ENCODE measurements at regions not wholly inside any gene's neighbourhood (a gene's known extent, or its start where the extent isn't known, plus 50 kb on each side); places are given as distances from the start of the nearest gene placed in this dataset.

DNA sequence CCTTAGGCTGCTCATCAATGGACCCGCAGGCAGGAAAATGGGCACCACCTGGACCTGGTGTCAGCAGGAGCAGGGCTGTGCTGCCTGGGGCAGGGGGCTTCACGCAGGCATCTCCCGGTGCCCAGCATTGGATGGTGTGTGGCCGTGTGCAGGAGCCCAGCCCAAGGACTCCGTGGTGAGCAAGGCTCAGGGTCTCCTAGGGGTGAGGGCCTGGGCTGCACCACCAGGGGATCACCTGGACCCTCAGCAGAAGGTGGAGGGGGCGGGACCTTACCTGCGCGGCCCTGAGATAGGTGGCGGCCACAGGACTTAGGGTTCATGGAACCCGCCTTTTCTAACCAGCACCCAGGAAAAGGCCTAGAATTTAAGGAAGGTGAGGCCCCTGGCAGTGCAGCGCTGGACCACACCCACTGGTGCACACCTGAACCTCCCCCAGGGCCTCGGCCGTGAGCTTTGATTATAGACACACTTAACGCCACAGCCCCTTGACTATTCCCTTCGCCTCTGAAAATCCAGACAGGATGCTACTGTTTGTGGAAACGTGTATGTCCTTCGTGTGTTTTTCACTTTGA lies 89.0 kb downstream of the TMEM18 start:
- TF ChIP-seq POLR2AphosphoS5 (IDR thresholded peaks at IDR 0.05; ENCODE audit: low read depth, low read length) (no peak), FOXP2 (optimal IDR thresholded peaks at IDR 0.05; ENCODE audit: borderline replicate concordance, extremely low read depth, extremely low read length, insufficient read depth) (no peak), SIN3A (IDR thresholded peaks at IDR 0.05; ENCODE audit: borderline replicate concordance, insufficient read depth, low read length) (no peak), TAF1 (IDR thresholded peaks at IDR 0.05; ENCODE audit: borderline replicate concordance, insufficient read depth, low read length) (no peak)
- TF ChIP-seq, protein P1, sequence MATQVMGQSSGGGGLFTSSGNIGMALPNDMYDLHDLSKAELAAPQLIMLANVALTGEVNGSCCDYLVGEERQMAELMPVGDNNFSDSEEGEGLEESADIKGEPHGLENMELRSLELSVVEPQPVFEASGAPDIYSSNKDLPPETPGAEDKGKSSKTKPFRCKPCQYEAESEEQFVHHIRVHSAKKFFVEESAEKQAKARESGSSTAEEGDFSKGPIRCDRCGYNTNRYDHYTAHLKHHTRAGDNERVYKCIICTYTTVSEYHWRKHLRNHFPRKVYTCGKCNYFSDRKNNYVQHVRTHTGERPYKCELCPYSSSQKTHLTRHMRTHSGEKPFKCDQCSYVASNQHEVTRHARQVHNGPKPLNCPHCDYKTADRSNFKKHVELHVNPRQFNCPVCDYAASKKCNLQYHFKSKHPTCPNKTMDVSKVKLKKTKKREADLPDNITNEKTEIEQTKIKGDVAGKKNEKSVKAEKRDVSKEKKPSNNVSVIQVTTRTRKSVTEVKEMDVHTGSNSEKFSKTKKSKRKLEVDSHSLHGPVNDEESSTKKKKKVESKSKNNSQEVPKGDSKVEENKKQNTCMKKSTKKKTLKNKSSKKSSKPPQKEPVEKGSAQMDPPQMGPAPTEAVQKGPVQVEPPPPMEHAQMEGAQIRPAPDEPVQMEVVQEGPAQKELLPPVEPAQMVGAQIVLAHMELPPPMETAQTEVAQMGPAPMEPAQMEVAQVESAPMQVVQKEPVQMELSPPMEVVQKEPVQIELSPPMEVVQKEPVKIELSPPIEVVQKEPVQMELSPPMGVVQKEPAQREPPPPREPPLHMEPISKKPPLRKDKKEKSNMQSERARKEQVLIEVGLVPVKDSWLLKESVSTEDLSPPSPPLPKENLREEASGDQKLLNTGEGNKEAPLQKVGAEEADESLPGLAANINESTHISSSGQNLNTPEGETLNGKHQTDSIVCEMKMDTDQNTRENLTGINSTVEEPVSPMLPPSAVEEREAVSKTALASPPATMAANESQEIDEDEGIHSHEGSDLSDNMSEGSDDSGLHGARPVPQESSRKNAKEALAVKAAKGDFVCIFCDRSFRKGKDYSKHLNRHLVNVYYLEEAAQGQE (IDR thresholded peaks at IDR 0.05; ENCODE audit: insufficient read depth in 1 of 2, low read depth in 2 of 2, low read length in 2 of 2): no peak

Data from PFSK-1 (cell line).